H9 (cell line): ENCODE measurements at regions not wholly inside any gene's neighbourhood (a gene's known extent, or its start where the extent isn't known, plus 50 kb on each side); places are given as distances from the start of the nearest gene placed in this dataset.

Experiments
- DNase-seq: peaks from one replicate; pipeline ENCODE4 v3.0.0-alpha.2; 2017
- H2AFZ ChIP-seq: one replicate; pipeline ENCODE4 v1.6.1; 2013; ENCODE audit warnings: mild to moderate bottlenecking, low read length, control low read depth, moderate library complexity
- H2AK5ac ChIP-seq: 2 replicates; pipeline ENCODE4 v1.6.1; 2013; ENCODE audit warnings: low read length, control low read depth, mixed read lengths; ENCODE audit not compliant: insufficient read length
- H2BK120ac ChIP-seq: one replicate; pipeline ENCODE4 v1.6.1; 2013; ENCODE audit warnings: low read depth, mild to moderate bottlenecking, low read length, control low read depth, inconsistent platforms; ENCODE audit not compliant: poor library complexity, severe bottlenecking
- H2BK12ac ChIP-seq: 2 replicates; pipeline ENCODE4 v1.6.1; 2013; ENCODE audit warnings: low read length, control low read depth, mixed read lengths, low read depth; ENCODE audit not compliant: insufficient read length
- H2BK15ac ChIP-seq: 2 replicates; pipeline ENCODE4 v1.6.1; 2013; ENCODE audit warnings: low read depth, low read length, control low read depth
- H2BK20ac ChIP-seq: one replicate; pipeline ENCODE4 v1.6.1; 2013; ENCODE audit warnings: low read depth, mild to moderate bottlenecking, low read length, control low read depth, inconsistent platforms; ENCODE audit not compliant: poor library complexity, severe bottlenecking
- H2BK5ac ChIP-seq: 2 replicates; pipeline ENCODE4 v1.6.1; 2013; ENCODE audit warnings: low read length, control low read depth, mixed read lengths; ENCODE audit not compliant: insufficient read length
- H3K14ac ChIP-seq: 2 replicates; pipeline ENCODE4 v1.6.1; 2013; ENCODE audit warnings: low read length, control low read depth; ENCODE audit not compliant: insufficient read depth
- H3K18ac ChIP-seq: 2 replicates; pipeline ENCODE4 v1.6.1; 2013; ENCODE audit warnings: low read depth, mild to moderate bottlenecking, mixed read lengths, low read length, control low read depth; ENCODE audit not compliant: insufficient read length
- H3K23ac ChIP-seq: 2 replicates; pipeline ENCODE4 v1.6.1; 2013; ENCODE audit warnings: low read length, control low read depth, mixed read lengths, low read depth; ENCODE audit not compliant: insufficient read length
- H3K23me2 ChIP-seq: 2 replicates; pipeline ENCODE4 v1.6.1; 2013; ENCODE audit warnings: low read depth, mild to moderate bottlenecking, mixed read lengths, low read length, control low read depth; ENCODE audit not compliant: insufficient read length, poor library complexity, severe bottlenecking
- H3K27ac ChIP-seq: 2 replicates; pipeline ENCODE4 v1.5.1; 2013; ENCODE audit warnings: low read length, control low read depth, mixed read lengths, low read depth; ENCODE audit not compliant: insufficient read length
- H3K27me3 ChIP-seq: 2 replicates; pipeline ENCODE4 v1.6.1; 2013; ENCODE audit warnings: low read length, control low read depth, inconsistent platforms; ENCODE audit not compliant: insufficient read depth
- H3K4ac ChIP-seq: 2 replicates; pipeline ENCODE4 v1.6.1; 2013; ENCODE audit warnings: low read depth, mild to moderate bottlenecking, control low read depth, inconsistent platforms, low read length, moderate library complexity
- H3K4me1 ChIP-seq: 2 replicates; pipeline ENCODE4 v1.6.1; 2013; ENCODE audit warnings: low read length, control low read depth, inconsistent platforms; ENCODE audit not compliant: insufficient read depth
- H3K4me2 ChIP-seq: 2 replicates; pipeline ENCODE4 v1.6.1; 2013; ENCODE audit warnings: low read length, control low read depth, mixed read lengths; ENCODE audit not compliant: insufficient read length, insufficient read depth
- H3K56ac ChIP-seq: 2 replicates; pipeline ENCODE4 v1.6.1; 2013; ENCODE audit warnings: low read depth, mild to moderate bottlenecking, mixed read lengths, low read length, control low read depth; ENCODE audit not compliant: insufficient read length
- H3K79me1 ChIP-seq: 2 replicates; pipeline ENCODE4 v1.6.1; 2013; ENCODE audit warnings: low read depth, mild to moderate bottlenecking, moderate library complexity, low read length, control low read depth, inconsistent platforms; ENCODE audit not compliant: insufficient read depth, poor library complexity, severe bottlenecking
- H3K79me2 ChIP-seq: 2 replicates; pipeline ENCODE4 v1.6.1; 2013; ENCODE audit warnings: low read length, control low read depth, inconsistent platforms; ENCODE audit not compliant: insufficient read depth
- H3K9ac ChIP-seq: 2 replicates; pipeline ENCODE4 v1.6.1; 2013; ENCODE audit warnings: low read length, control low read depth, mixed read lengths; ENCODE audit not compliant: insufficient read length; ENCODE audit errors: extremely low read depth
- H3K9me3 ChIP-seq: one replicate; pipeline ENCODE4 v1.6.1; 2013; ENCODE audit warnings: low read depth, low read length, inconsistent platforms; ENCODE audit not compliant: control insufficient read depth
- H3T11ph ChIP-seq: one replicate; pipeline ENCODE4 v1.6.1; 2013; ENCODE audit warnings: mild to moderate bottlenecking, low read length, control low read depth, inconsistent platforms
- H4K20me1 ChIP-seq: one replicate; pipeline ENCODE4 v1.6.1; 2013; ENCODE audit not compliant: control insufficient read depth, insufficient read length, insufficient read depth
- H4K5ac ChIP-seq: 2 replicates; pipeline ENCODE4 v1.6.1; 2013; ENCODE audit warnings: low read depth, mild to moderate bottlenecking, mixed read lengths, low read length, control low read depth; ENCODE audit not compliant: insufficient read length
- H4K8ac ChIP-seq: replicated peaks from 2 replicates; pipeline ENCODE4 v1.6.1; 2013; ENCODE audit warnings: low read length, control low read depth, mixed read lengths, low read depth; ENCODE audit not compliant: insufficient read length
- H4K91ac ChIP-seq: 2 replicates; pipeline ENCODE4 v1.6.1; 2013; ENCODE audit warnings: low read depth, mild to moderate bottlenecking, moderate library complexity, mixed read lengths, low read length, control low read depth; ENCODE audit not compliant: insufficient read length
- H3K27ac Mint-ChIP-seq, 3 experiments: 2 replicates in 2 of 3; 3 replicates in 1 of 3; pipeline ENCODE4 v1.8.0; 2020 to 2021; ENCODE audit warnings: mixed read lengths in 3 of 3, mild to moderate bottlenecking in 1 of 3, moderate library complexity in 1 of 3
- H3K27me3 Mint-ChIP-seq: 2 replicates; pipeline ENCODE4 v1.8.0; 2021; ENCODE audit warnings: low read depth, mild to moderate bottlenecking, moderate library complexity, mixed read lengths
- H3K36me3 Mint-ChIP-seq, 3 experiments: 2 replicates in 2 of 3; 3 replicates in 1 of 3; pipeline ENCODE4 v1.8.0; 2020 to 2021; ENCODE audit warnings: low read depth in 3 of 3, mixed read lengths in 3 of 3; ENCODE audit not compliant: insufficient read depth in 1 of 3
- H3K4me1 Mint-ChIP-seq, 2 experiments: 2 replicates each; pipeline ENCODE4 v1.8.0; 2020; ENCODE audit warnings: mixed read lengths in 2 of 2
- H3K4me3 Mint-ChIP-seq, 2 experiments: 2 replicates in 1 of 2; 3 replicates in 1 of 2; pipeline ENCODE4 v1.8.0; 2020 to 2021; ENCODE audit warnings: mild to moderate bottlenecking in 2 of 2, mixed read lengths in 2 of 2, moderate library complexity in 1 of 2
- H3K9me3 Mint-ChIP-seq, 2 experiments: 2 replicates in 1 of 2; 3 replicates in 1 of 2; pipeline ENCODE4 v1.8.0; 2020; ENCODE audit warnings: mild to moderate bottlenecking in 2 of 2, mixed read lengths in 2 of 2, moderate library complexity in 1 of 2
- CTCF ChIP-seq: fragments of 200-600 bp; sonication (generic); conservative IDR thresholded peaks from 3 replicates; pipeline ENCODE4 v1.8.0; 2021; ENCODE audit warnings: antibody characterized with exemption, mild to moderate bottlenecking
- WGBS: extraction: QIAGEN DNeasy Blood & Tissue Kit; methylation state at CpG from one replicate; pipeline ENCODE4 v1.1.7; 2013; ENCODE audit warnings: missing lambda C conversion rate, low lambda C conversion rate, mixed read lengths; ENCODE audit not compliant: insufficient read length; ENCODE audit errors: extremely low coverage; 5-methylcytosine and 5-hydroxymethylcytosine counted together

GRCh38 chr21:28480470-28480869, 512.2 kb downstream of the LTN1 start:
- TF ChIP-seq CTCF: no peak
- H4K91ac ChIP-seq: no peak overlapping the region

More at GRCh38 chr21:28480470-28480869, 512.2 kb downstream of the LTN1 start:
- H3K27ac Mint-ChIP-seq: no peak overlapping the region
- H3K4me1 ChIP-seq: no peaks in the 10 kb centered on the region
- H4K8ac ChIP-seq: no peak overlapping the region
- H3T11ph ChIP-seq: no peak overlapping the region
- H3K27ac ChIP-seq: no peak overlapping the region
- no peak overlapping the region for H3K9ac ChIP-seq
- no peaks in the 10 kb centered on the region for H3K27me3 Mint-ChIP-seq
- H2AK5ac ChIP-seq: no peak overlapping the region
- DNase-seq: no peak
- no peak overlapping the region for H2BK15ac ChIP-seq
- H3K4me2 ChIP-seq: no peak overlapping the region
- no peaks in the 10 kb centered on the region for H3K4me1 Mint-ChIP-seq
- H3K23me2 ChIP-seq: no peaks in the 10 kb centered on the region
- H3K18ac ChIP-seq: no peak overlapping the region
- H4K5ac ChIP-seq: no peak overlapping the region
- H3K79me1 ChIP-seq: no peaks in the 10 kb centered on the region
- no peak overlapping the region for H2BK5ac ChIP-seq
- no peak overlapping the region for H2BK12ac ChIP-seq
- no peaks in the 10 kb centered on the region for H3K27me3 ChIP-seq
- H3K4ac ChIP-seq: no peak overlapping the region
- H2BK20ac ChIP-seq: no peak overlapping the region
- H2AFZ ChIP-seq: no peak overlapping the region
- no peak overlapping the region for H3K23ac ChIP-seq
- peaks cover 20% of the 10 kb centered on the region in 2 experiments for H3K9me3 Mint-ChIP-seq
- no peaks in the 10 kb centered on the region for H4K20me1 ChIP-seq
- peaks cover 2 to 17% (median 4%) of the 10 kb centered on the region in 3 experiments; a peak in 4 of 7 replicates for H3K36me3 Mint-ChIP-seq
- H2BK120ac ChIP-seq: no peak overlapping the region
- H3K14ac ChIP-seq: no peak overlapping the region
- H3K56ac ChIP-seq: no peak overlapping the region
- H3K4me3 Mint-ChIP-seq: no peak overlapping the region
- peaks cover 13% of the 10 kb centered on the region for H3K9me3 ChIP-seq
- no peaks in the 10 kb centered on the region for H3K79me2 ChIP-seq
- no CpG with 5 or more reads among the region's 5 CpGs for WGBS
